Nephron (organoid): ENCODE measurements at regions not wholly inside any gene's neighbourhood (a gene's known extent, or its start where the extent isn't known, plus 50 kb on each side); places are given as distances from the start of the nearest gene placed in this dataset.
"Not testable (repeated sequence)": the region's sequence is repeated elsewhere in the genome, so short reads cannot be mapped to it uniquely, and the experiment has no call there.

Experiments
- H3K27ac Mint-ChIP-seq, 3 experiments: 2 replicates each; pipeline ENCODE4 v1.8.0; 2020; ENCODE audit warnings: mixed read lengths in 3 of 3, mild to moderate bottlenecking in 2 of 3, moderate library complexity in 1 of 3
- H3K27me3 Mint-ChIP-seq: 2 replicates; pipeline ENCODE4 v1.8.0; 2021; ENCODE audit warnings: low read depth, mild to moderate bottlenecking, moderate library complexity, mixed read lengths
- H3K36me3 Mint-ChIP-seq: 2 replicates; pipeline ENCODE4 v1.8.0; 2020; ENCODE audit warnings: low read depth, mixed read lengths
- H3K4me1 Mint-ChIP-seq: 2 replicates; pipeline ENCODE4 v1.8.0; 2020; ENCODE audit warnings: mixed read lengths
- H3K4me3 Mint-ChIP-seq, 3 experiments: 2 replicates each; pipeline ENCODE4 v1.8.0; 2020; ENCODE audit warnings: mild to moderate bottlenecking in 3 of 3, mixed read lengths in 3 of 3, moderate library complexity in 2 of 3
- H3K9me3 Mint-ChIP-seq: 2 replicates; pipeline ENCODE4 v1.8.0; 2020; ENCODE audit warnings: mixed read lengths
- TF ChIP-seq, protein P1 (sequence below), 3 experiments: fragments of 200-600 bp; sonication (generic); IDR thresholded peaks; one replicate each; pipeline ENCODE4 v1.5.0; 2021; ENCODE audit warnings: antibody characterized with exemption in 3 of 3; ENCODE audit not compliant: unreplicated experiment in 3 of 3

DNA sequence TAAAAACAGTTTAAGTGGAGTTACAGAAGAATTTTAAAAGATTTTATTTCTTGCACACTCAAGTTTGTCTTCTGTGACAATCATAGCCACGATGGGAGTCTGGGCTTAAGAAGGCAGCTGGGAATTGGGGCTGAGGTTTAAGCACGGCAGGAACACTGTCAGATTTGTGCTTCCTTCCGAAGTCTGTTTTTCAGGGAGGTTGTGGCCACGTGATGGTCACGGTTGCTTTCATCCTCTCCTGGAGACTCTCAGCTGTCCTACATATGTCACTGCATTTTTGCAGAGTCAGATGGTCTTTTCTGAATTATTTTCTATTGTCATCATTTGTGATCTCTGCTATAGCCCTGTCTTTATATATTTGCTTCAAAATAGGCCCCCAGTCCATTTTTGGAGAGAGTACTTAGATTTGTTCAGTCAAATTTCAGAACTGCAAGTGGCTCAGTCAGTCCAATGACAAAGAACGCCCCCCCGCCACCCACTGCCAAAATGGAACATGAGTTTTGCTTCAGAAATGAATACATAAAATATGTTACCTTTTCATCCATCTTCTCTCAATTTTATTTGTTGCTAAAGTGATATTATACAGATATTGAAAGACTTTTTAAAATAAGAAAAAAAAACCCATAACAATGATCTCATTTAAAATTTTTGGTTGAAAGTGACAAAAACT, 111.8 kb upstream of the ZFP64 start:
- TF ChIP-seq, protein P1, sequence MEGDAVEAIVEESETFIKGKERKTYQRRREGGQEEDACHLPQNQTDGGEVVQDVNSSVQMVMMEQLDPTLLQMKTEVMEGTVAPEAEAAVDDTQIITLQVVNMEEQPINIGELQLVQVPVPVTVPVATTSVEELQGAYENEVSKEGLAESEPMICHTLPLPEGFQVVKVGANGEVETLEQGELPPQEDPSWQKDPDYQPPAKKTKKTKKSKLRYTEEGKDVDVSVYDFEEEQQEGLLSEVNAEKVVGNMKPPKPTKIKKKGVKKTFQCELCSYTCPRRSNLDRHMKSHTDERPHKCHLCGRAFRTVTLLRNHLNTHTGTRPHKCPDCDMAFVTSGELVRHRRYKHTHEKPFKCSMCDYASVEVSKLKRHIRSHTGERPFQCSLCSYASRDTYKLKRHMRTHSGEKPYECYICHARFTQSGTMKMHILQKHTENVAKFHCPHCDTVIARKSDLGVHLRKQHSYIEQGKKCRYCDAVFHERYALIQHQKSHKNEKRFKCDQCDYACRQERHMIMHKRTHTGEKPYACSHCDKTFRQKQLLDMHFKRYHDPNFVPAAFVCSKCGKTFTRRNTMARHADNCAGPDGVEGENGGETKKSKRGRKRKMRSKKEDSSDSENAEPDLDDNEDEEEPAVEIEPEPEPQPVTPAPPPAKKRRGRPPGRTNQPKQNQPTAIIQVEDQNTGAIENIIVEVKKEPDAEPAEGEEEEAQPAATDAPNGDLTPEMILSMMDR (IDR thresholded peaks at IDR 0.05; ENCODE audit: unreplicated experiment in 3 of 3), result no peak
- Mint-ChIP-seq H3K9me3 (no peaks in the 10 kb centered on the region), H3K4me3 (no peak overlapping the region), H3K27me3 (peaks cover 13% of the 10 kb centered on the region), H3K36me3 (no peaks in the 10 kb centered on the region), H3K4me1 (peaks cover 13% of the 10 kb centered on the region), H3K27ac (peak overlapping the region in 1 of 3 experiments; percentile 64)

DNA sequence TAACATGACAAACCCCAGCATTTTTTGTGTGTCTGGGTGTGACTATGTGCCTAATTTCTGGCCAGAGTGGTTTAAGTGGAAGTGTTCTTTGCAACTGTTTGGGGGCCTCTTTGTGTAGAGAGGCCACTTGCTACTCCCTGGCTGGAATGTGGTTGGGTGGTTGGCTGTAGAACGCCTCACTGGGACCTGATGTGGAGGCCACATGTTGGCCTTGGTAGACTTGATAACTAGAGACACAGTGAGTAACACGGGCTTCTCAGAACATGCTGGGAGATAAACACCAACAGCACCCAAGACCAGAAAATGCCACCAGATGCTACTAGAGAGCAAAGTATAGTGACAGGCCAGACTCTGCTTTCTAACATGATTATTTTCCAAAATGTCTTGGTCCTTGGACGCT, 111.2 kb upstream of the ZFP64 start:
- TF ChIP-seq, protein P1 (IDR thresholded peaks at IDR 0.05; ENCODE audit: unreplicated experiment in 3 of 3), result no peak
- peaks cover 13% of the 10 kb centered on the region for H3K27me3 Mint-ChIP-seq
- H3K36me3 Mint-ChIP-seq, result no peaks in the 10 kb centered on the region
- peaks cover 13% of the 10 kb centered on the region for H3K4me1 Mint-ChIP-seq
- H3K9me3 Mint-ChIP-seq, result no peaks in the 10 kb centered on the region
- H3K4me3 Mint-ChIP-seq, result no peak overlapping the region
- no peak overlapping the region for H3K27ac Mint-ChIP-seq

DNA sequence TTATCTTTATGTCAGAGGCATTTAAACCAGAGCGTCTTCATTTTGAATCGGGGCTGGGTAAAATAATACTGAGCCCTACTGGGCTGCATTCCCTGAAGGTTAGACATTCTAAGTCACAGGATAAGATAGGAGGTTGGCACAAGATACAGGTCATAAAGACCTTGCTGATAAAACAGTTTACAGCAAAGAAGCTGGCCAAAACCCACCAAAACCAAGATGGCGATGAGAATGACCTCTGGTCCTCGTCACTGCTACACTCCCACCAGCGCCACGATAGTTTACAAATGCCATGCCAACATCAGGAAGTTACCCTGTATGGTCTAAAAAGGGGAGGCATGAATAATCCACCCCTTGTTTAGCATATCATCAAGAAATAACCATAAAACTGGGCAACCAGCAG, 110.5 kb upstream of the ZFP64 start:
- not testable (repeated sequence) for H3K9me3 Mint-ChIP-seq

DNA sequence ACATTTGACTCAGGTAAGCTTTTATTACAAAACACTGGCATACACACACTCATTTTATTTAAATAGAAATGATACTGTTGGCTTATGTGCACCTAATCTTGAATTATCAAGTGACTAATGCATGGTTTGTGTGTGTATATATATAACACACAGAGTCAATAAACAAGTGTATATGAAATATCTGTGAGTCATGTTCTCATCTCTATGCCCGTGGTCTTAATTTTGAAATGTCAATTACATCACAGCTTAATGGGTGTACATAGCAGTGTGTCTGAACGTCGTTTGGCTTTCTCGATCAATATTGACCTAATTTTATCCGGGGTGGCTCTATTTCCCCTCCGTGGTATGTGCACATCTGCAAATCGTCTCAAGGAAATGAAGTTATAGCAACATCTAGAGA, 104.0 kb upstream of the ZFP64 start:
- TF ChIP-seq, protein P1 (IDR thresholded peaks at IDR 0.05; ENCODE audit: unreplicated experiment in 3 of 3), result no peak
- no peak overlapping the region for H3K4me3 Mint-ChIP-seq
- H3K9me3 Mint-ChIP-seq, result peaks cover 3% of the 10 kb centered on the region
- H3K27me3 Mint-ChIP-seq, result no peaks in the 10 kb centered on the region
- H3K4me1 Mint-ChIP-seq, result peaks cover 6% of the 10 kb centered on the region
- H3K27ac Mint-ChIP-seq, result no peak overlapping the region
- H3K36me3 Mint-ChIP-seq, result no peaks in the 10 kb centered on the region

More for the DNA sequence above, 110.5 kb upstream of the ZFP64 start:
- H3K4me3 Mint-ChIP-seq, H3K27me3 Mint-ChIP-seq, H3K36me3 Mint-ChIP-seq, H3K27ac Mint-ChIP-seq: not testable (repeated sequence)
- peaks cover 13% of the 10 kb centered on the region for H3K4me1 Mint-ChIP-seq

DNA sequence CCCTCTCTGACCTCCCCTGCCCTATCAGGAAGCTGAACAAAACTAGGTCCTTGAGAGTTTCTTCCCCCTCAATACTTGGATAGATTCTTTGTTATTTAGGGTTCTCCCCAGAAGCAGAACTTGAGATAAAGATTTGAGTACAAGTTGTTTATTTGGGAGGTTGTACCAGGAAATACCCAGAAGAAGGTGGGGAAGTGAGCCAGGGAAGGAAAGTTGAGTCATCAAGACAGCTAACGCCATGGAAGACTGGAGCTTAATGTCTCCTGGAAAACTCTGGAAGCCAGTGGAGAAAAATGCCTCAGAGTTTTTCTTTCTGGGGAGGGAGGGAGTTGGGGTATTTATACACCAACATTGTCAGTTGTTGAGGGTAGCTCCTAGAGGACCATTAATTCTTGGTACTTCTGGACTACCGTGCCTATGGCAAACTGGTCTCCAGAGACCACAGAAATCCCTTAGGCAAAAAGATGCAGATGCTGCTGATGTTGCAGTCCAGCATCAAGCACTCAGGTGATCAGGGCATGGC, 102.6 kb upstream of the ZFP64 start:
- H3K36me3 Mint-ChIP-seq, result no peaks in the 10 kb centered on the region
- H3K27ac Mint-ChIP-seq, result no peak overlapping the region
- H3K4me1 Mint-ChIP-seq, result peaks cover 6% of the 10 kb centered on the region
- TF ChIP-seq, protein P1 (IDR thresholded peaks at IDR 0.05; ENCODE audit: unreplicated experiment in 3 of 3), result no peak
- no peak overlapping the region for H3K4me3 Mint-ChIP-seq
- H3K27me3 Mint-ChIP-seq, result no peaks in the 10 kb centered on the region
- H3K9me3 Mint-ChIP-seq, result peaks cover 3% of the 10 kb centered on the region

DNA sequence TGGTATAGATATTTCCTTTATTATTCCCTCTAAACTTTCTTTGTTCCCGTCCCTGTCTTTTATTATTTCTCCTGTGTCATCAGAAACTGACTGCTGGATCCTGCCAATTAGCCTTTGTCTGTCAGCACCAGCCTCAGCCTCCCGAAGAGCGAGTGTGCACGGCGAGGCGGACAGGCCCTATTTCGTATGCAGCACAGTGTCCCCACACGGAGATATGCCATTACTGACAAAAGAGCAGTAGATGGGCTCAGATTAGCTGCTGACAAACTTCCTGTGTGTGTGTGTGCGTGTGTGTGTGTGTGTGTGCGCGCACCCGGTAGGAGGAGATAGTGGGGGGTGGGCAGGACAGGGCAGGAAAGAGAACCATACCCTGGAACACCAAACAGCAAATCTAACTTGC, 99.5 kb upstream of the ZFP64 start:
- TF ChIP-seq, protein P1 (IDR thresholded peaks at IDR 0.05; ENCODE audit: unreplicated experiment in 3 of 3), result no peak
- Mint-ChIP-seq H3K4me3 (no peak overlapping the region), H3K4me1 (no peaks in the 10 kb centered on the region), H3K27ac (no peak overlapping the region), H3K9me3 (peaks cover 3% of the 10 kb centered on the region), H3K27me3 (no peaks in the 10 kb centered on the region), H3K36me3 (no peaks in the 10 kb centered on the region)
